Amniotic epithelial cell (primary cell): ENCODE measurements at regions not wholly inside any gene's neighbourhood (a gene's known extent, or its start where the extent isn't known, plus 50 kb on each side); places are given as distances from the start of the nearest gene placed in this dataset.
"Not testable (repeated sequence)": the region's sequence is repeated elsewhere in the genome, so short reads cannot be mapped to it uniquely, and the experiment has no call there.

ENCODE experiments used
- DNase-seq: peaks from one replicate; pipeline ENCODE4 v3.0.0-alpha.2; 2010; ENCODE audit warnings: low read depth

- DNase-seq = no peak
These were observed 489.0 kb downstream of the USP25 start for GRCh38 chr21:16218682-16219343.

GRCh38 chr21:16224756-16225155 is 495.0 kb downstream of the USP25 start:
- DNase-seq = not testable (repeated sequence)

- DNase-seq = no peak
These were observed 510.0 kb downstream of the USP25 start for GRCh38 chr21:16239659-16240265.

- DNase-seq = no peak
These were observed 511.2 kb downstream of the USP25 start for GRCh38 chr21:16241016-16241415.

- peak; percentile 29 for DNase-seq
These were observed 511.7 kb downstream of the USP25 start for GRCh38 chr21:16241479-16241963.

- no peak for DNase-seq
These were observed 513.6 kb downstream of the USP25 start for GRCh38 chr21:16243396-16243795.

- DNase-seq = no peak
These were observed 518.9 kb downstream of the USP25 start for GRCh38 chr21:16248705-16249104.

- no peak for DNase-seq
These were observed 520.5 kb downstream of the USP25 start for GRCh38 chr21:16250273-16250672.

GRCh38 chr21:16258844-16259611 is 529.2 kb downstream of the USP25 start:
- DNase-seq = no peak

- no peak for DNase-seq
These were observed 532.3 kb downstream of the USP25 start for GRCh38 chr21:16262091-16262490.

- DNase-seq = no peak
These were observed 534.5 kb downstream of the USP25 start for GRCh38 chr21:16264319-16264718.

- DNase-seq = no peak
These were observed 539.7 kb downstream of the USP25 start for GRCh38 chr21:16269476-16269875.

GRCh38 chr21:16279731-16280581 is 550.2 kb downstream of the USP25 start:
- DNase-seq = peak; percentile 58

- DNase-seq = peak; percentile 24
These were observed 550.9 kb downstream of the USP25 start for GRCh38 chr21:16280686-16281091.

- no peak for DNase-seq
These were observed 553.7 kb downstream of the USP25 start for GRCh38 chr21:16283516-16283915.

- no peak for DNase-seq
These were observed 555.9 kb downstream of the USP25 start for GRCh38 chr21:16285605-16286126.

- DNase-seq = no peak
These were observed 557.3 kb downstream of the USP25 start for GRCh38 chr21:16287046-16287445.

- DNase-seq = no peak
These were observed 561.5 kb downstream of the USP25 start for GRCh38 chr21:16291296-16291695.

- no peak for DNase-seq
These were observed 564.3 kb downstream of the USP25 start for GRCh38 chr21:16294128-16294527.

GRCh38 chr21:16302851-16303282 is 573.1 kb downstream of the USP25 start:
- DNase-seq = peak; percentile 40

GRCh38 chr21:16304174-16305095 is 574.7 kb downstream of the USP25 start:
- DNase-seq = no peak
